Calu3 (cell line): ENCODE measurements at regions not wholly inside any gene's neighbourhood (a gene's known extent, or its start where the extent isn't known, plus 50 kb on each side); places are given as distances from the start of the nearest gene placed in this dataset.

Source experiments
- BruUV-seq: library from RNA; stranded (reverse); fragments of 400-500 nt; replicated peaks from 2 replicates; lab custom pipeline; 2021; lab: Mats Ljungman, UMichigan
- CTCF ChIA-PET: fragments of 300-600 bp; sonication (Branson Sonifier 250); formaldehyde crosslinking; loops from one replicate; lab custom pipeline; 2022; ENCODE audit warnings: antibody characterized with exemption; lab: Charles Lee
- DNase-seq: peaks from one replicate; pipeline ENCODE4 v3.0.0; 2022
- H3K27ac Mint-ChIP-seq: one replicate; pipeline ENCODE4 v1.8.0; 2022; ENCODE audit warnings: mixed read lengths; ENCODE audit not compliant: unreplicated experiment
- H3K27me3 Mint-ChIP-seq: one replicate; pipeline ENCODE4 v1.8.0; 2022; ENCODE audit warnings: mixed read lengths; ENCODE audit not compliant: unreplicated experiment
- H3K36me3 Mint-ChIP-seq: one replicate; pipeline ENCODE4 v1.8.0; 2022; ENCODE audit warnings: mild to moderate bottlenecking, moderate library complexity, mixed read lengths; ENCODE audit not compliant: insufficient read depth, unreplicated experiment
- H3K4me1 Mint-ChIP-seq: one replicate; pipeline ENCODE4 v1.8.0; 2022; ENCODE audit warnings: mild to moderate bottlenecking, low read depth, mixed read lengths; ENCODE audit not compliant: unreplicated experiment
- H3K4me3 Mint-ChIP-seq: one replicate; pipeline ENCODE4 v1.8.0; 2022; ENCODE audit warnings: mild to moderate bottlenecking, low read depth, moderate library complexity, mixed read lengths; ENCODE audit not compliant: unreplicated experiment
- H3K9me3 Mint-ChIP-seq: one replicate; pipeline ENCODE4 v1.8.0; 2022; ENCODE audit warnings: low read depth, mixed read lengths; ENCODE audit not compliant: unreplicated experiment
- CTCF ChIP-seq: fragments of 200-600 bp; IDR thresholded peaks from one replicate; pipeline ENCODE4 v1.8.0; 2022; ENCODE audit warnings: antibody characterized with exemption; ENCODE audit not compliant: unreplicated experiment
- intact Hi-C: fragments of 100-400 bp; cut with micrococcal nuclease; formaldehyde crosslinking; loops from one replicate; pipeline ENCODE4 v1.10.0; 2022; ENCODE audit not compliant: unreplicated experiment

- Mint-ChIP-seq H3K9me3 (no peaks in the 10 kb centered on the region), H3K4me3 (no peak overlapping the region), H3K27me3 (no peaks in the 10 kb centered on the region), H3K27ac (no peak overlapping the region), H3K4me1 (no peaks in the 10 kb centered on the region), H3K36me3 (no peaks in the 10 kb centered on the region)
- TF ChIP-seq CTCF, result no peak
- no TSS peak for BruUV-seq
- CTCF ChIA-PET, result no interaction called here
- intact Hi-C loops, result no loop called here
- no peak for DNase-seq
These were observed 1794.5 kb upstream of the CELF4 start for GRCh38 chr18:39360072-39360471.

GRCh38 chr18:39359636-39360035, 1794.0 kb upstream of the CELF4 start:
- Mint-ChIP-seq H3K27me3 (no peaks in the 10 kb centered on the region), H3K27ac (no peak overlapping the region), H3K9me3 (no peaks in the 10 kb centered on the region), H3K4me1 (no peaks in the 10 kb centered on the region), H3K4me3 (no peak overlapping the region), H3K36me3 (no peaks in the 10 kb centered on the region)
- intact Hi-C loops, result no loop called here
- BruUV-seq, result no TSS peak
- no peak for DNase-seq
- CTCF ChIA-PET, result no interaction called here
- no peak for TF ChIP-seq CTCF

- DNase-seq, result no peak
- Mint-ChIP-seq H3K4me1 (no peaks in the 10 kb centered on the region), H3K27me3 (no peaks in the 10 kb centered on the region), H3K27ac (no peak overlapping the region), H3K9me3 (no peaks in the 10 kb centered on the region), H3K36me3 (no peaks in the 10 kb centered on the region), H3K4me3 (no peak overlapping the region)
- BruUV-seq, result no TSS peak
- intact Hi-C loops, result no loop called here
- TF ChIP-seq CTCF, result no peak
- CTCF ChIA-PET, result no interaction called here
These were observed 1785.3 kb upstream of the CELF4 start for GRCh38 chr18:39350945-39351344.

GRCh38 chr18:39349801-39350200, 1784.2 kb upstream of the CELF4 start:
- DNase-seq, result no peak
- H3K27ac Mint-ChIP-seq, result no peak overlapping the region
- H3K9me3 Mint-ChIP-seq, result no peaks in the 10 kb centered on the region
- H3K4me1 Mint-ChIP-seq, result no peaks in the 10 kb centered on the region
- CTCF ChIA-PET, result no interaction called here
- no peaks in the 10 kb centered on the region for H3K36me3 Mint-ChIP-seq
- H3K4me3 Mint-ChIP-seq, result no peak overlapping the region
- H3K27me3 Mint-ChIP-seq, result no peaks in the 10 kb centered on the region
- BruUV-seq, result no TSS peak
- intact Hi-C loops, result no loop called here
- TF ChIP-seq CTCF, result no peak
